GM21390 (cell line): ENCODE measurements at regions not wholly inside any gene's neighbourhood (a gene's known extent, or its start where the extent isn't known, plus 50 kb on each side); places are given as distances from the start of the nearest gene placed in this dataset.

Experiments used
- ATAC-seq: cut with Tn5 transposase; IDR thresholded peaks from one replicate; pipeline ENCODE4 v1.9.1; 2021; ENCODE audit not compliant: unreplicated experiment

DNA sequence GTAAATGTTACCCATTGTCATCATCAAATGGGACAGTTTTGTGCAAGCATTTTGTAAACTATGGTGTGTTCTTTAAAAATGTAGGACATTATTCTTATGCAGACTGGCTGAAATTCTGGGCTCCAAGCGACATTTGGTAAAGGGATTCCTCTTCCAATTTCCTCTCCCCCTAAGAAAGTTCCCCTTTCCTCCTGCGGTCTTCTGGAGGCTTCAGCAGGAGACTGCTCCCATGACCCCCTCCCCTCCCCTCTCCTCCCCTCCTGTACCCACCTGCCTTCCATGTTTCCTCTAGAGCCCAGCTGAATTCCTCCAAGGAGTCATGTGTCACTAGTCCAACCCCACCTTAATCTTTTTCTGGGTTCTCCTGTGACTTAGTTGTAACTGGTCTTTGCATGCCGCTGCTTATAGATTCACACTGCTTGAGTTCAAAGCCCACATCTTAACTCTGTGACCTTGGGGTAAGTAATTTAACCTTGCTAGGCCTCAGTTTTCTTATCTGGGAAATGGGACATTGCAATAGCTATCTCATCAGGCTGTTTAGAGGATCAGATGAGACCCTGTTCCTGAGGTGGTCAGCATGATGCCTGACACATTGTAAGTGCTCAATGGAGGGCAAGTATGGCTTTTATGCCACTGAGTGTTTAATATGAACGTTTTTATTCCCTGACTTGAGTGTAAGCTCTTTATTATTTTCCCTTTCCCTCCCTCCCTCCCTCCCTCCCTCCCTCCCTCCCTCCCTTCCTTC is 69.9 kb upstream of the WDR26 start:
- no peak for ATAC-seq

DNA sequence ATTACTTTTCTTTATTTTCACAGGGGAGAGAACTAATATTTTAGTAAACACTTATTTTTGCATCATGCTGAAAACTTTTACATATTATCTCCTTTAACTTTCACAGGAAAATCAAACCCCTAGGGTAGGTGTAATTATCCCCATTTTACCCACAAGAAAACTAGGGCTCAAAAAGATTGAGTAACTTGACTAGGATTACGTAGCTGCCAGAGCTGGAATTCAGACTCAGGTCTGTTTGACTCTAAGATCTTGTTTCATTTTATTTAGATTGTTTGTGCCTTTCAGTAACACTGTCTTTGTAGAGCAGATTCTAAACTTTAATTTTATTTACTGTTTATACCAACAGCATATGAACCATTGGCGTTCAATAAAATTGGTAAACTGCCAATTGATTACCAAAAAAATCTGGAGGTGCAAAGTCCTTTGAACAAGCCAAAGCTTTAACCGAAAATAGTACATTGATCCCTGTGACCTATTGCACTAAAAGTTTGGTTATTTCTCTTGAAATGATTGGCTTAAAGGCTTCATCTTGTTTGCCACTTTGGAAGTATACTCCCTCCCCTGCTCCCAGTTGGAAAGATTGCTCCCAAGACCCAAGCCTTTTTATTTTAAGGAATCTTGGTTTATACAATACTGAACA is 71.0 kb upstream of the WDR26 start:
- no peak for ATAC-seq

DNA sequence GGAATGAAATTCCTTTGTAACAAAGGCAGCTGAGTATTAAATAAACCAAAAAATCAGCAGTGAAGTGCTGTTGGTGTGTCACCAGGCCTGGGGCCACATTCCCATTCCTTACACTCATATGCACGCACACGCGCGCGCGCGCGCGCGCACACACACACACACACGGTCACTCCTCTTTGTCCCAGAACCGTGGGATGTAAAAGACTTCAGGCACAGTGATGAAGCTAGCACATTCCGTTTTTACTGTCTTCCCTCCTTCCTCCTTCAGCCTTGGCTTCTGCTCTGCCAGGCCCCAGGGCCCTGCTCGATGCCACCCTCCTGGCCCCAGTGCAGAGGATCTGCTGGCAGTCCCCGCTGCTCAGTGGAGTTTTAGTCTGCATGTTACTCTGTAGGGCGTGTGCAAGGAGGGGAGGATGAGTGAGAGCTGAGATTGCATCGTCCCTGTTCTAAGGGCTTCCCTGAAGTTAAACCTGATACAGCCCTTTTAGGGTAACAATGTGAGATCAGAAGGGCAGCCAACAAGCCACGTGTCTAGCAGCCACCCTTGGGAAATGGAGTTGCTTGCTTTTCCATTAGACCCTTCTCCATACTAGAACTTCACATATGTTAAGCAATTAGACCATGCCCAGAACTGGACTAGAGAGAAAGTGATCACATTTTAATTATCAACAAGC is 71.7 kb upstream of the WDR26 start:
- ATAC-seq: no peak

DNA sequence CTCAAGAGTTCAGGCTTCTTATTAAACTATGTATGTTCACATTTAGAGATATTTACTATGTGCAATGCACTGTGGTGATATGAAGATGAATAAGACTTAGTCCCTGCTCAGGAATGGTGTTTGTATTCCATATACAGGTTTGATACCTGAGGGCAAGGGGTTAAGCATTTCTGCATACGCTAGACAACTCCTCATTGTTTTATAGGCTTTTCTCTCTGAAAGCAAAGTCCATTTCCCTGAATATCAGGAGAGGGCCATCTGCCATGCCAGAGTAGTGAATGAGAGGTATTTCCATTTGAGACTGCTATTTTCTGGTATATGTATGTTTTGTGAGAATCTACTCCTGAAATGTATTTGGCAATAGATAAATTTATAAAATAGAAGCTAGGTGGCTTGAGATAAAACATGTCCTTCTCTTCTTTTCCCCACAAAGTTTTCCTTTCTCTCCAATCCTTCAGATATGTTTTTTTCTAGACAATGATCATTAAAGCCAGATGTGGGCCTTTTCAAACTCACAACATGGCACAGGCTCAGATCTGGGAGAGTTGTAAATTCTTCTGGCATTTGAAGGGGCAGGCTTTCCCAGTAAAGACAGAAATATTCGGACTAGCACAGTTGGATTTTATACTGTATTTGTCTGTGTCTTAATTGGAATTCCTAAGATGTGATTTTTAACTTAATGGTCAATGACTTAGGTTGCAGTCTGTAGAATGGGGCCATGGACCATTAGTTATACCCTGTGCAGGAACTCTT is 73.3 kb upstream of the WDR26 start:
- ATAC-seq: no peak

DNA sequence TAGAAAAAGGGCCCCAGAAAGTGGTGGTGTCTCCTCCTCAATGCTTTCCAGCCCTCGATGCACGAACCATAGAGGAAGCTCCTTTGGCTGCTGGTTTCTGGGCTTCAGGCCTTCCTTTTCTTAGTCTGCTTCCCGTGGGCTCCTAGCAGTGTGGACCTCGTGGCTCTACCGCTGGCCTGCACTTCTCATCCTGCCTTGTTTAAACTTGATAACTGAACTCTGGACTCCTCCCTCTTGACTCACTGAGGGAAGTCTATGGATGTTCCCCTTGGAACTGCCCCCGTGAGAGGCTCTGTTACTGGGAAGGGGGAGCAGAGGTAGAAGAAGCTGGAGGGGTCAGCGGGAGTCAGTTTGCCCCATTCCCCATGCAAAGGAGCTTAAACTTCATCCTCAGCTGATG is 75.3 kb upstream of the WDR26 start:
- no peak for ATAC-seq

DNA sequence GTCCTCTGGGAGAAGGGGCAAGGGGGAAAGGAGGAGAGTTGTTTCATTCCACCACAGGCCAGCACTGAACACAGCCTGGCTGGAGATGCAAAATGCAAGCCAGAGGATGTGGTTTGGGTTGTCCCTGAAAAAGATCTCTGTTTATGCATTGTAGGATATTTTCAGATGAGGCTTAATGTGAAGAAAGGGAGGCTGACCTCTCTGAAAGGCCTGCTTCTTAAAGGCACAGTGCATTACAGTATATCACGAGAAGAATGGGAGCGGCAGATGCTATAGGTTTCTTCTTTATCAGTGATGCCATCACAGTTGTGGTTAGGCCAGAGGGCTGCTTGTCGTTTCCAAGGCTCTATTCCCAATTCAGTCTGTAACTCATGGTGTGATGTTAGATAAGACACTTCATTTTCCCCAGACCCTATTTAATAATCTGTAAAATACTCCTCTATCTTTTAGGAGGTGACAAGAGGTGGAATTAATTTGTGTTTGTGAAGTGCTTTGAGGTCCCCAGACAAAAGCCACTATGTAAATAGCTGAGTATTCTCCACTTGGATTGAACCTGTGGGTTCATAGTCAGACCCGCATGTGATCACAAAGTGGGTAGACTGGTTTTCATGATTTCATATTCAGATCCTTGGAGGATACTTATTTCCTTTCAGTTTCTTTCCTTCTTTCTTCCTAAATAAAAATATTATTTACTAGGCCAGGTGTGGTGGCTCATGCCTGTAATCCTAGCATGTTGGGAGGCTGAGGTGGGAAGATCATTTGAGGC is 76.5 kb upstream of the WDR26 start:
- ATAC-seq: no peak

DNA sequence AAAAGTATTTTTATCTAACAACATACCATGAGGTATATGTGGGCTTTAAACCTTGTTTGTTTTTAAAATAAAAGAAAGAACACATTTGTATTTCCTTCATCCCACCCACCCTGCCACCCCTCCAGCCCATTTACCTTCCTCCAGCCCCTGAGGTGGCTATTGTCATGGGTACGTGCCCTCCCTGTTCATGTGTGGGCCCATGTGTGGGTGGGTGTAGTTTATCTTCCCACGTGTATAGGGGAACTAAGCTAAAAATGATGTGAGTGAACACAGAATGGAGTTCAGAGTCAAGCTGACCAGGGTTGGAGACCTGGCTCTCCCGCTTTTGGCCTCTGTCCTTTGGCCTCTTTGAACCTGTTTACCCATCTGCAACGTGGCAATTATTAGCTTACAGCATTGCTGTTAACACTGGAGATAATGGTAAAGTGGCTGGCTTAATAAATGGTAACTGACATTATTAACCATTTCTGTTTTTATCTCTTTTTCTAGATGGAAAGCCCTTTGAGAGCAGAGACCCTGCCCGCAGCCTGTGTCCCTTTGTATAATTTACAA is 78.1 kb upstream of the WDR26 start:
- ATAC-seq: no peak

DNA sequence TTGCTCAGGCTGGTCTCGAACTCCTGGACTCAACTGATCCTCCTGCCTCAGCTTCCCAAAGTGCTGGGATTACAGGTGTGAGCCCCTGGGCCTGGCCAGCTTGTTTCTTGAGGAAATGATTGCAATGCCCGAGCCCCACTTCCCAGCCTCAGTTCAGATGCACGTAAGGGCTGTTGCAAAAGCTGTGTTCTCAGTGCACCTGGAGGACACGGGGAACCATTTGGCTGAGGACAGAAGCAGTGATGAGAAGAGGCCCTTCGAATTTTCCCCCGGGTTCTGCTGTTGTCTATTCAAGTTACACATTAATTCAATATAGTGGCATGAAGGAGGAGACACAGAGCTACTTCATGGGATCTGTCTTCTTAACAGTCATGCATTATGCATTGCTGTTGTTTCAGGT is 78.8 kb upstream of the WDR26 start:
- no peak for ATAC-seq

DNA sequence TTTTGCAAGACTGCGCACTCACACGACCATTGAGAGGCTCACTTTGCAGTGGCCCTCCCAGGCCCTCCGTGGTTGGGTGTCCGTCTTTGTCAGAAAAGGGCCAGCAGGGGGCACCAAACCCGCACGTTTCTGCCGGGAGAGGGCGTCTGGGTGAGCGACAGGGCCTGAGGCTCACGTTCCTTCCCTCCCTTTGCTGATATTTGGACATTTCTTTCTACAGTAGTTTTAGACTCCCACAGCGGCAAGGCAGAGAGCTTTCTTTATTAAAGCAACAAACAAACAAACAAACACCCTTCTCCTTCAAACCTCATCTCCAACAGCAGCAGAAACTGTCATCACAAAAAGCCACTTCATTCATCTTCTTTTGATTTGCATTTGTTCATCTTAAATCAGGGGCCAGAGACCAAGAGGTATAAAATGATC is 79.2 kb upstream of the WDR26 start:
- ATAC-seq: peak; percentile 94

DNA sequence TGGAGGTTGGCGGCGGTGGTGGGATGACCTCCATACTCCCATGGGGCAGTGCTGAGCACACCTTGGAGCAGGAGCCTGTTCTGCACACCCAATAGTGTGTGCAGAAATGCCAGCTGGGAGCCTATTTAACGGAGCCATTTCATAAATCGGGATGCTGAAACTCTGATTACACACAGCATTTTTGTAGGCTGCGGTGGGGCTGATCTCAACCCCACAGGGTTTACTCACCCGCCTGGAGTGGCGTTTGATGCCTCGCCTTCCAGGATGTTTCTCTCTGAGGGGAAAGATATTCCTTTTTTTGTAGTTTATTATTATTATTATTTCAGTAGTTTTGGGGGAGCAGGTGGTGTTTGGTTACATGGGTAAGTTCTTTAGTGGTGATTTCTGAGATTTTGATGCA is 82.6 kb upstream of the WDR26 start:
- ATAC-seq: no peak

DNA sequence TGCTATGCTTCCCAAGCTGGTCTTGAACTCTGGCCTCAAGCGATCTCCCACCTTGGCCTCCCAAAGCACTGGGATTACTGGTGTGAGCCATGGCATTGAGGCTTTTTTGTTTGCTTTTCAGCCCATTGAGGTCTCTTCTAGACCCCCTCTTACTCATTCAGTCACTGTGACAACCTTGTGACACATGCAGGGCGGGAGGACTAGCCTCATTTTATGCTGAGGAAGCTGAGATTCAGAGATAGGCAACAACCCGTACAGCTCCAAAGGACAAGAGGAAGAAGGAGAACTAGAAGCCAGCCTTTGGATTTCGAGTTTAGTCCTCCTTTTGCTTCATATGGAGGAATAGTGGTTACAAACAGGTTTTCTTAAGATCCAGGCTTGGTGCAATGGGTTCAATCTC is 83.9 kb upstream of the WDR26 start:
- no peak for ATAC-seq

DNA sequence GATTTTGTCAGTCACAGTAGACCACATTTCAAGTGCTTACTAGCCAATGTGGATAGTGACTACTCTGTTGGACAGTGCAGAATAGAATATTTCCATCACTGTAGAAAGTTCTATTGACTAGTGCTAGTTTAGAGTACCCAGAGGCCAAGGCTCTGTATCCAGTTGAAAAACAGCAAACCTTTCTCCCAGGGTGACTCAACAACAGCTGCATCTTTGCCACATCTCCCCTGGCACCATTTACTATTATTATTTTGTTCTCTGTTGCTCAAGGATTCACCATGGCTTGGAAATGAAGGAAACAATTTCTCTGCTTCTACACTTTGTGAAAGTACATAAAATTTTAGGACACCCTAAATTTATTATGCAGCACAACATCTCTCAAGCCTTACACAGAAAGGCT is 85.3 kb upstream of the WDR26 start:
- no peak for ATAC-seq

DNA sequence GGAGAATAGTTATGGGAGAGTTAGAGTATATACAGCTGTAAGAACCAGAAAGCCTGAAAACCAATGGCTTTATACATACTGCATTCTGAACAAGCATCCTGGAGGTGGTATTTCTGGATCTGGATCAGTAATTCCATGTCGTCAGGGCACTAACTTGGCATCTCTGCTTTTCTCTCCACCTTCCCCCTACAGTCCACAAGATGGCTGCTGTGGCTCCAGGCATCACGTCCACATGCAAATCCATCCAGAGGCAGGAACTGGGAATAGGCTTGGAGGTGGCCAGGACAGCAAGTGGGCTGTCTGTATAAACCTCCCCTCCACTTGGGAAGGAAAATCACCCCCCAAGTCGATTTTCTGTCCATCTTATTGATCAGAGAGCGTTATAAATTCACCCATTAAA is 86.2 kb upstream of the WDR26 start:
- no peak for ATAC-seq

DNA sequence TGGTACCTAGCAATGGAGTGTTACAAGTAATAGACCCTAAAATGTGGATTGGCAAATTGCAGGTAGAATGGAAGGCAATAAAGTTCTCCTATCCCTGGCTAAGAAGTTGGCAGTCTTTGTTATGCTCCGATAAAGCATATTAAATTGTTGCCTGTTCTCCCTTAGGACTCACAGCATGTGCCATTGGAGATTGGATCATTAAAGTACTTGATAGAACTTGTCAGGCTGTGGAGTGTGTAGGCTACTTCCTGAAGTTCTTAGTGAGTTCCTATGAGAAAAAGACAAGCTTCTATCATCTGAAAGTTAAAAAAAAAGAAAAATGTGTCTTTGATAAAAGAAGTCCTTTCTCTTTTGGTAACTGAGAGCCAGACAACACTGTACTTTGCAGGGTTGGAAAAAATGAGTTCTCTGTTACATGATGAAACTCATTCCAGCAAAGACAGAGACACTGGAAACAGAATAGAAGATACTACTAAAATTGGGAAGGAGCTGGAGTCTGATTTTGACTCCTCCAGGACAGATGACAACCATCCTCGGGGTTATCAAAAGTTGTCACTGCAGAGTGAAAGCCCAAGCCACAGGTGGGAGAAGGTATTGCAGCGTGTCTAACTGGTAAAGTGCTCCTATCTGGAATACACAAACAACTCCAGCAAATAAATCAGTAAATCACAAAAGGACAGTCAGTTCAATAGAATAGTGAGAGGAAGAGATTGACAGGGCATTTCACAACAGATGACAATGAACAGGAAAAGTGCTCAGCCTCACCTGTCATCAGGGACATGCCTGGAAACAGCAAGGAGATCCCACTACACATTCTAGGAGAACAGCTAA is 87.5 kb upstream of the WDR26 start:
- no peak for ATAC-seq

DNA sequence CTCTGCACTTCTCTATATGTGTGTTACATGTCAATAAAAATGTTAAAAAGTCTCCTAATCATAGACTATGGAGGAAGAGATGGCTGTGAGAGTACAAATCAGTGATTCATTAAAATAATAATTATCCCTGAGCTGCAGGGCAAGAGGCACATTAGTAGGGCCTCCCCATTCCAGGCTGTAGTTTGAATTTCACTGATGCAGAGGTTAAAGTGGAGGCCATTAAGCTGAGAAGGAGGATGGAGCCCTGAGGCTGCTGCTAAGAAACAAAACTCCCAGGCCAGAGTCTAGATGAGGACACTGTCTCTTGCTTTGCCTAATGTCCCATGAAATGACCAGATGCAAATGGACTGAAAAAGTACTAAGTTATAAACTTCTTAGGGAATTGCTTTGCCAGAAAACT is 89.1 kb upstream of the WDR26 start:
- no peak for ATAC-seq

DNA sequence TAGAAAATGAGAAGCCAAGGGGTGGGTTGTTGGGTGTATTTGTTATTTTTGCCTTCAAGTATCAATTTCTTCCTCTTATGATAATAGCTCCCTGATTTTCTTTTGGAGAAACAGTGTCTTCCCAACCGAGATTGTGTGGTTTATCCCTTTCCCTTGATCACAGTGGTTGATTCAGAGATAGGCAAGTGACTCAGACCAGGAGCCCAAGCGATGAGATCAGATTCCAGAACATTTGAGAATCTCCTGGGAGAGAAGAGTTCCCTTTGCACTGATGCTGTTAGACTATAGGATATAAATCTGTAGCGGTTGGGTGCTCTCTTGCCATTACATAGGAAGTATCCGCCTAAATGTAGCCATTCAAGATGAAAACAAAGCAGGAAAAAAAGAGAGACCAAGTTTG is 90.1 kb upstream of the WDR26 start:
- no peak for ATAC-seq

DNA sequence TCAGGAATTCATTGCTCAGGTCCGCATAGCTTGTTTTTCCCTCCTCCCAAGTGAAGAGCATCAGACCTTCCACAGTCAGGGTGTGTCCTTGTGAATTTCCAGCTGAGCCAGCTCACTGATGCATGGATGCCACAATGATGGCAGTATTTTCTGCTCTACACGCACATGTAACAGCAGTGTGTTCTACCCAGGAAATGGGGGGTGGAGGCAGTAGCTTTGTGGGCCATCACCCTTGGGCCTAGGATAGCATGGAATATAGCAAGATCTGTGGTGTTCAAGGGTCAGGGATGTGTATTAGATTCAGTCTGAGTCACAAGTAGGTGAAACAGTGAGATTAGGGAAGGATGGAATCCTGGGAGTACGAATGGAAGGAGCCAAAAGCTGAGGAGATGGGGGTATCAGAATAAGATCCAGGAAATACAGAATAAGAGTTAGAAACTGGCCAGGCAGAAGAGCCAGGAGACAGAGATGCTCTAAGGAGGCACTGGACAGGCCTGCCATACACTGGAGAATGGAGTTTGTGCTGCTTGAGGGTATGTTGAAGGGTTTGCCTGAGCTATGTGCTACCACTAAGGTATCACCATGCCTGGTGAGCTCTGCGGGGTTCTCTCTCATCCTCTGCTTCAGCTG is 90.6 kb upstream of the CNIH3 start:
- no peak for ATAC-seq

DNA sequence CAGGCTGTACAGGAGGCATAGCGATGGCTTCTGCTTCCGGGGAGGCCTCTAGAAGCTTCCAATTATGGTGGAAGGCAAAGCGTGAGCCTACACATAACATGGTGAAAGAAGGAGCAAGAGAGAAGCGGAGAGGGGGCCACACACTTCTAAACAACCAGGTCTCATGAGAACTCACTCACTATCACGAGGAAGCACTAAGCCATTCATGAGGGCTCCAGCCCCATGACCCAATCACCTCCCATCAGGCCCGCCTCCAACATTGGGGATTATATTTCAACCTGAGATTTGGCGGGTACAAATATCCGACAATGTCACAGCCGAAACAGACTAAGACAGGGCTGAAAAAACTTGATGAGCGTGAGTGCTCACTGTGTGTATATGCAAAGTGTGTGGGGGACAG is 89.3 kb upstream of the CNIH3 start:
- no peak for ATAC-seq

DNA sequence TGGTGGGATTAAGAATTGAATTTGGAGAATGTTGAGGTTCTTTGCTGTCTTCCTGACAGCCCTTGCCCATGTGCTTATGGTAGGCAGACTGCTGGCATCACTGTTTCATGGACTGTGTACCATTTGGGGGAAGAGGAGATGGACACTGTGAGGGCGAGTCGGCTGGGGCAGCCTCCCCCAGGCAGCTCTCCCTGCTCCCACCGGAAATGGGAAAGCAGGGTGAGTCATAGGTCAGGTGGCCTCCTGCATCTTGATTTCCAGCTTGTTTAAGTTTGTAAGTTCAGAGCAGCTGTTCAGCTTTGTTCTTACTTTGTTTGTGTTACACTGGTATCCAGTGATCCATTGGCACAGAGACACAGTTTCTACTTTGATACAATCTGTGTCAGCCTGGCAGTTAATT is 87.2 kb upstream of the CNIH3 start:
- ATAC-seq: no peak
